NCI-H2081 treated with DMSO at 0.1 percent for 48 hours (cell line): ENCODE measurements at regions not wholly inside any gene's neighbourhood (a gene's known extent, or its start where the extent isn't known, plus 50 kb on each side); places are given as distances from the start of the nearest gene placed in this dataset.
"Not testable (repeated sequence)": the region's sequence is repeated elsewhere in the genome, so short reads cannot be mapped to it uniquely, and the experiment has no call there.

ENCODE experiments used
- DNase-seq: peaks from one replicate; lab custom pipeline; 2025; lab: John Stamatoyannopoulos, UW

DNA sequence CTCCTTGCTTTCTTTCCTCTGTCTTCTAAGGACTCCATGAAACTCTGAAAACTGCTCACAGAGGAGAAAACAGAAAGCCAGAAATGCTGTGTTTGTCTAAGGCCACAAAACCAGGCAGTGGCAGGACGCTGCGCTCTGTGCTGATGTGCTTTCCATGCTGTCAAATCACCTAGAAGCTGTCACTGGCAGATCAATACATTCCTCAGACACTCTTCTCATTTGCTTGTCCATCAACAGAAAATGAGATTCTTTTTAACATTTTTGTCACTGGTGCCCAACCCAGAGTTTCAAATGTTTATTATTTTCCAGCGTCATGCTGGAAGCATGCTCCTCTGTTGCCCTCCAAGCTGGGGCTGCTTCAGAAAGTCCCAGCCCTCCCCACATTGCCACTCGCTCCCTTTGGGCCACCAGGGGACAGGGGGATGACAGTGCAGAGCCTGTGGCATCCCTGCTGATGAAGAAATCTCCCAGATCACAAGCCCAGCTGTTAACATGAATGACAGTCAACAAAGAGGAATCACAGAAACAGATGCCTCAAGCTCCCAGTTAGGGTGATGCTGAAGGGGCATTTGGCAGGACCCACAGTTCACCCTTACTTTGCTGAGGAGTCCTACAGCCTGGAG is 117.5 kb upstream of the MEIS1 start:
- no peak for DNase-seq

- DNase-seq = no peak
Measured at GRCh38 chr2:66306483-66306882, 128.4 kb upstream of the MEIS1 start.

DNA sequence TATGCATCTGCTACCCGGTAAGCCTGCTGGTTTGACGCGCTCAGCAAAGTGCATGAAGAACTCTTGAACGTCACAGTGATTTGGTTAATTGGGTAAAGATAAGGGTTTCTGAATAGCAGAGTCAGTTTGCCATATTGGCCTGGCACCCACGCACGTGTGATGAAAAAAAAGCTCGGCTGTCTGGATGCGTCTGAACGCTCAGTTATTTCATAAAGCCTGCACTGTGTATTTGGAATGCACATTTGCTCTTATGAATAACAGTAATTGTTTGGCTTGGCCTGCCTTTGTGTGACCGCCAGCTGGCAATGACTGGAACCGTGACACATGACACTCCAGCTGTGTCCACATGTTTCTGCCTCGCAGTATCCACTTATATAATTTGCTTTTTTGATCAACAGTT is 129.2 kb upstream of the MEIS1 start:
- DNase-seq = peak; percentile 63

- no peak for DNase-seq
Measured at GRCh38 chr2:66303471-66303870, 131.5 kb upstream of the MEIS1 start.

GRCh38 chr2:66301767-66302140 is 133.2 kb upstream of the MEIS1 start:
- no peak for DNase-seq

GRCh38 chr2:66301022-66301766 is 133.7 kb upstream of the MEIS1 start:
- no peak for DNase-seq

DNA sequence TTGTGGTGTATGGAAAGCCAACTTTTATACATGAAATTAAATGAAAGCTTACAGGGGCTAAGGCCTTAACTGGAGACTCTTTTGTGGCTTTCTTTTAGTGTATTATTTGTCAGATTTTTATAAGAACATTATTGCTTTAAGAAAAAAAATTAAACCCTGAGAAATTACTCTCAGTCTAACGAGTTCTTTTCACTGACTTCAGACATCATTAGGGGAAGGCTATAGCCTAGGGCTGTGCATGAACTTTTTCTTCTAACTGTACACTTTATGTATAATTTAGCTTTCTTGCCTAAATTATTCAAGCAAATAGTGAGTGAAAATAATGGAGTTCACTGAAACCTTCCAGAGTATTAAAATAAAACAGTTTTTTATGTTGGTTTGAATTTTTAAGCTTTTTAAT is 151.1 kb upstream of the MEIS1 start:
- DNase-seq = no peak

GRCh38 chr2:66281980-66282379 is 152.9 kb upstream of the MEIS1 start:
- DNase-seq = no peak

DNA sequence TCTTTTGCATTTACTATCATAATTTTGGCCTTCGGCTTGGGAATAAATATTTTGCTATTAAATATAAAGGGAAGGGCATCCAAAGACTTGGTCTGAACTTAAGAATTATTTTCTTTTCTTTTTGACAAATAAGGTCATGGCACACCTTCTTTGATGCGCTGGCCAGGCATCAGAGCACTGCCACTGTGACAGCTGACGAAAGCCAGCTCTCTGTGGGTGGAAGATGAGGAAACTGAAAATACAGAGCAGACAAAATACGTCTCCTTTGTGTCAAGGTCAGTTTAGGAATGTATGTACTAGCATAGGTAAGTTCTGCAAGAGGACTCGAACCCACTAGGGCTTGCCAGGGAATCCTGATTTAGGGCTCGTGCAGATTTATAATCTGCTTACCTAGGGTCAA is 155.9 kb upstream of the MEIS1 start:
- no peak for DNase-seq

GRCh38 chr2:66275984-66276383 is 158.9 kb upstream of the MEIS1 start:
- no peak for DNase-seq

DNA sequence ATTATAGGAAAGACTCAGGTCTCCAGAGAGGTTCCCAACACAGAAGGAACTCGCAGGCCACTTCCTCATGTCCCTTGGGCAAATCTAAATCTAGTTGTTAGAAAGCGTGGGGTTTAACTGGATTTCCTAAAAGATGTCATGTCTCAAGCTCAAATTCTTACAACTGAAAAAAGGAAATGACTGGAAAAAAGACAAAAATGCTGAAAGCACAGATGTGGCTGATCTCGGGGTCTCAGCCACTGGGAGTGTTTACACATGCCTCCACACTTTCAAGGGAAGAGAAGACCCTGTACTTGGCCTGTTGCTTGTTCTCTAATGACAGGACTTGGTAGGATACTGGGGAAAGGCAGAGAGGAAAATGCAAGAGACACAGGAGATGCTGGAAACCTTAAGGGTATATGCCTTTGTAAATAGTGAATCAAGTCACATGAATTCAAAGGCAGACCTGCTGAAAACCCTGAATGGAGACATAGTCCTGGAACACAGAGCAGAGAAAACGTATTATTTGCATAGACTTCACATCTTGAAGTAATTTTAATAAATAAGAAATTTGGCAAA is 160.9 kb upstream of the MEIS1 start:
- no peak for DNase-seq

DNA sequence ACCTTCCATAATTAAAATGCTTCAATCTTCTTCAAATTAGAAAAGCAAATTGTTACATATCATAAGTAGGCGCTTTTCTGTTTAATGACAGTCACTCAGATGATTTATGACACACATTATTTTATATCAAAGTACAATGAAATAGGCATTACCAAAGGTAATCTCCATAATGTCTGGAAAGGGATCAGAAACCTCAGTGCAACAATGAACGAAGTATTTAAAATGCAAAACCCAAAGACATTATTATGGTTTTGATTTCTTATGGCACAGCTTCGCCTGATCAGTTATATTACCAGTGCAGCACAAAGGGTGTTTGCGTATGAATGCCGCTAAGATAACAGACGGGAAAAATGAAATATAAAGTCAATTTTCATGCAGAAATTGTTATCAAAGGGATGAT is 162.2 kb upstream of the MEIS1 start:
- DNase-seq = no peak

- DNase-seq = no peak
Measured at GRCh38 chr2:66271777-66272176, 163.1 kb upstream of the MEIS1 start.

DNA sequence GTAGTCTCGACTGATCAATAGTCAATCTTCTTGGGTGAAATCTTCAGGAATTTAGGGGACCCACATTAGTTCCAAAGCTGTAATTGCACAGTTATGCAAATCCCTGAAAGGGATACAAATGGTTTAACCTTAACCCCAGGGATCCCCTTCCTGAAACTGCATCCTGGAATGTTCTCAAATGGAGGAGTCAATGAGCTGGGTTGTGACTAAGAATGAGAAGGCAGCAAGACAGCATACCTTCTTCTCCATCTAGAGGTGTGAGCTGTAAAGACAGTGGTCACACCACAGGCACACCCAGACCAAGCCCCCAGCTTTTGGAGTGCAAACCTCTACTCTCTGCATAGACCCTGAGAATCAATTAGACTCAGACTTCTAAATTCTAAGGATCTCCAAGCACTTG is 164.7 kb upstream of the MEIS1 start:
- DNase-seq = no peak

DNA sequence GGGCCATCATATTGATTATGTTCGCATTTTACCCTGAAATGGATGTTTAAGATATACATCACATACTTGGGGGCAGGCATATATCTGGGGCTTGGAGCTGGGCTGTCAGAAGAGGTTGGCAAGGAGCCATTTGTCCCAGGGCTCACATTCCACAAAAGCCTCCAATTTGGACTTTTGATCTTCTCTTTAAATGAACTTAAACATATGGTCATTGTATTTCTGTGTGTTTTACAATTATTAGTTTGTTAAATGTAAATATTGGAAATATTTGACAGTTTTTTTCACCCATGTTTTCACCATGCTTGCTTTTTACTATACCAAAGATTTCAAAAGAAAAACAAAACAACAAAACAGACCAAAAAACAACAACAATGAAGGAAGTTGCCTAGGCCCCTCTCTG is 165.8 kb upstream of the MEIS1 start:
- DNase-seq = no peak

DNA sequence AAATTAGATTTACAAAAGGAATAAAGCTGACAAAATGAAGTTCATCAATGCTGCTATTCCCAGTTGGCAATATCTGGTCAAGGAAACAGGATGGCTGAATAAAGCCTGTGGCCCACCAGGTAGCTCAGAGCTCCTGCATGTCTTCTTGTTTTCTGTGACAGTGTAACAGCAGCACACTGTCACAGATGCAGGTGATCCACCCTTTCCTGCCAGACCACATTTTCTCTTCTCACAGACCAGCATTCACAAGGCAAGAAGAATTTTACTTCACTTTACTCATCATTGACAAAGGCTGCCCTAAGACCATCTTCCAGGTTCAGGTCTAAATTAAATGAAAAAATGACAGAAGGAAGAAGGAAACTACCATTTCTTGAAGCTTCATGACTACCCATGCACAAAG is 166.2 kb upstream of the MEIS1 start:
- no peak for DNase-seq

DNA sequence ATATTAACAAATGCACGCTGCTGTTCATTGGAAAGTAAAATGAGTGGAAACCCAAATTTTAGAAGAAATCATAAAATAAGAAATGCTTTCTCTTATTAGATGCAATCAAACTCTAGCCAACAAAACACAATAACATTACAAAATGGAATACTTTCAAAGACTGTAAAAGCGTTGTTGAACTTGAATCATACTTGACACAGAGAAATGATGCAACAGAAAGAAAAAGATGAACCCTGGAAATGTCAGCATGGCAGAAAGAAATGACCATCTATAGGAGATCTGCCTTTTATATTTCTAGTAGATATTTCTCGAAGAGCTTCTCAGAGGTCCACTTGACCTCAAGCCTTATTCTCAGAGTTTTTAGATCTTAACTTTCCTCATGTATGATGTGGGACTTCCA is 170.6 kb upstream of the MEIS1 start:
- DNase-seq = no peak

DNA sequence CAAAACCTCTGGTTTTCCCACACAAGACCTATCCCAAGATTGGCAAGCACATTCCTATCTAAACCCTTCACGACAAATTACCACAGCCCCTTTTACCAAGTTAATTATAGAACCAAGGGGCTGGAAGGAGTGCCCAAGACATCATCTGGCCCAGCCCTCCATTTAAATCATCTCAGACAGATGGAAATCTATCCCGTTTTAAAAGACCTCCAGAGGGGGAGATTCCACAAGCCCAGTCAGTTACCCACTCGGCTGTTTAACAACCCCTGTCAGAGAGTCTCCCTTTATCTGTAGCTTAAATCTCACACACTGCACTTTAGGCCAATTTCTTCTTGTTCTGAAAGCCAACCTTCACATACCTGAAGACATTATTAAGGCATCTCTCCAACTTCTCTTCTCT is 179.1 kb upstream of the MEIS1 start:
- no peak for DNase-seq

DNA sequence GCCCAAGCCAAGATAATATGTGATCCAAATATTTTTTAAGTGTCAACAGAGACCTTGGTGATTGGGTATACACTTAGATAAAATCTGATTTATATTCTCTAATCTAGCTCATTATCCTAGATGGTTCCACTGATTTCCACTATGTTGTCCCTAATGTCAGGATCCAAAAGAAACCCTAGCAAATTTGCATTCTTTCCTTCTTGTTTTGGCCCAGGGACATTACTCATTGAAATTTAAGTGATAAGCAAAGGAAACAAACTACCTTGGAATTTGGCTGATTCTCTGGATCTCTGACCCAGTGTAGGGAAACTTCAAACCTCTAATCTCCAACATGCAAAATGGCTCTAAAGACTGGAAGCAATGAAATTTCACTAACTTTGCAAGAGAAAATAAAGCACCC is 179.8 kb upstream of the MEIS1 start:
- DNase-seq = no peak

- DNase-seq = no peak
Measured at GRCh38 chr2:66253066-66253465, 181.9 kb upstream of the MEIS1 start.

DNA sequence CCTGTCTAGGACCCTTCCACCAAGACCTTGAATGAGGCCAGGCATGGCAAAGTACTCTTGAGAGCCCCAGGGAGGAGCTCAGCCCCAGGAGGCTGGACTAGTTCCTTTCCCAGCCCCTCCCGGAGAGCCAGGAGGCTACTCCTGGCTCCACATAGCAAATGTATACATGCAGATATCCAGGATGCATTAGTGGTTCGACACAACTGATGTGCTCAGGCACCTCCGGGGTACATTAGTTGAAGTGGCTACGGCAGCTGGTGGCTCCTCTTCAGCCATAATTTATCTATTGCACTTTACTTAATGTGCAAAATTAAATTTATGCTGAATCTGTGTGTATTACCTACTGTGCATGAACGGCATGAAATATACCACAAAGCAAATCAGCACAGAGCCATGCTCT is 182.8 kb upstream of the MEIS1 start:
- DNase-seq = no peak

- no peak for DNase-seq
Measured at GRCh38 chr2:66251573-66251972, 183.4 kb upstream of the MEIS1 start.

DNA sequence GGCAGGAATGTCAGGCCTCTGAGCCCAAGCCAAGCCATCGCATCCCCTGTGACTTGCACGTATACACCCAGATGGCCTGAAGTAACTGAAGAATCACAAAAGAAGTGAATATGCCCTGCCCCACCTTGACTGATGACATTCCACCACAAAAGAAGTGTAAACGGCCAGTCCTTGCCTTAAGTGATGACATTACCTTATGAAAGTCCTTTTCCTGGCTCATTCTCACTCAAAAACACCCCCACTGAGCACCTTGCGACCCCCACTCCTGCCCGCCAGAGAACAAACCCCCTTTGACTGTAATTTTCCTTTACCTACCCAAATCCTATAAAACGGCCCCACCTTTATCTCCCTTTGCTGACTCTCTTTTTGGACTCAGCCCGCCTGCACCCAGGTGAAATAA is 185.8 kb upstream of the MEIS1 start:
- DNase-seq = not testable (repeated sequence)

GRCh38 chr2:66243809-66244208 is 191.1 kb upstream of the MEIS1 start:
- DNase-seq = not testable (repeated sequence)
